SKM-1 (cell line): ENCODE measurements at regions not wholly inside any gene's neighbourhood (a gene's known extent, or its start where the extent isn't known, plus 50 kb on each side); places are given as distances from the start of the nearest gene placed in this dataset.
"Not testable (repeated sequence)": the region's sequence is repeated elsewhere in the genome, so short reads cannot be mapped to it uniquely, and the experiment has no call there.

Source experiments
- DNase-seq: peaks from one replicate; lab custom pipeline; 2025; ENCODE audit not compliant: unreplicated experiment; lab: John Stamatoyannopoulos, UW

DNA sequence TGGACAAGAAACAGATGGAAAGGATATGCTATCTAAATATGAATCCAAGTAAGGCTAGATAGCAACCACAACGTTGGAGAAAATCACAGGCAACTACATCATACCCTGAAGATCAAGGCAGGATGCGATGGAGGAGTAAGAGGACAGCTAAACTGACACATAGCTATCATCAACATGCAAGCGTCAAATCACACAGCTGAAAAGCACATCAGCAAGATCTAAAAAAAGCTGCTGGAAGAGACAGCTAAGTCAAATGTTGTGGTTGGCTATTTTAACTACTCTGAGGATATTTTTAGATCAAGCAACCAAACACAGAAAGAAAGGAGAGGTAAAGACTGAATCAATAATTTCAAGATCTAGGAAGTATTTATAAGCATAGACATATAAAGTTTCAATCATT lies 466.9 kb downstream of the BRD1 start:
- no peak for DNase-seq

DNA sequence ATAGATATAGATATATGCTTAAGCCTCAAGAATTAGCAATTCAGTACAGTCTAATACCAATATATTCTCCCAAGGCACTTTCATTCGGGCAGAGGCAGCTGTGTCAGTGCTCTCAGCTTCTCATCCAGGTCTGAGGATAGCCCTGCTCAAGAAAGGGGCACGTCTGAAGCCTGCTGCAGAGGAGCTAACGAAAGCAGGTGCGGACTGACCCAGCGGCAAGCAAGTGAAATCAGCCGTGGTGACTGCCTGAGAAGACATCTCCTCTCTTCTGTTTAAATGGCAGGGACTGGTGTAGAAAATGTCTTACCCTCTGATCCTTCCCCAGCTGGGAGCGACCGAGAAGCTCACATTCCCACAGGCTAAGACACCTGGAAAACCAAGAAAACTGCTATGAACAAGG lies 468.6 kb downstream of the BRD1 start:
- no peak for DNase-seq

DNA sequence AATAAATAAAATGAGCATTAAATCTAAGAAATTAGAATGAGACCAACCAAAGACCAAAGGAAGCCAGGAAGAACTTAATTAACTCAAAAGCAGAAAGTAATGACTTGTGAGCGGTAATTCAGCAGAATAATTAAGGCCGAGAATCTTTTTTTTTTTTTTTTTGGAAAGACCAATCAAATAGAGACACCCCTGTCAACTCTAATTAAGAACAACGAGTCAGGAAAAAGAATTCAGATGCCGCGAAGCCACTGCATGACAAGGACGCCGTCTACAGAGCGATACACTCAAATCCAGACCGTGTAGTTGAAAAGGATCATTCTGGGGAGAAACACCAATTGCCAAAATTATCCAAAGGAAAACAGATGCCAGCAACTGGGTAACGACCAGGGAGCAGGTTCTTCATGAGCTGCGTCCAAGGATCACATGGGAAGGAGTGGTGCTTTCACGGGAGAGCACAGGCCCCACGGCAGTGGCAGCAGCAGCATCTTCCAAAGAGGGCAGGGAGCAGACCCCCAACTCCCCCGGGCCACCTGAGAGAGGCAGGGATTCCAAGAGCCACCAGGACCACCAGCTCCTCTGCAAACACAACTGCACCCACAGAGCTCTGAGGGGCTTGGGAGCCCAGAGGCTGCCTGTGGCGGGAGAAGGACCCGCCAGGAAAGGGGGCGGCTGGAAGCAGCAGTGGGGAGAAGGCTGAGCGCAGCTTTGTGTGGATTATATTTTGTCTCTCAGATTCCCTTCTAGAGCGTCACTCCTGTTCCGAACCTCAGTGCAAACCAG lies 469.8 kb downstream of the BRD1 start:
- no peak for DNase-seq

DNA sequence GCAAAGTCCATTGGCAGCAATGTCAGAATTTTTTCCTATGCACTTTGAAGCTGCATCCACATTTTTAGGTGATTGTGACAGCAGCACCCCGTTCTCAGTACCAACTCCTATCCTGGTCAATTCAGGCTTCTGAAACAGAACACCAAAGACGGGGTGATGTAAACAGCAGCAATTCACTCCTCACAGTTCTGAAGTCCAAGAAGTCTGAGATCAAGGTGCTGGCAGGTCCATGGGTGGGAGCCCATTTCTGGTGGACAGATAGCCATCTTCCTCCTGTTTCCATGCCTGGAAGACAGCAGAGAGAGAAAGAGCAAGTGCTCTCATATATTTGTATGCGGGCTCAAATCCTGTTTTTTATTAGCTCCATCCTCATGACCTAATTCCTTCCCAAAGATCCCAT lies 471.2 kb downstream of the BRD1 start:
- no peak for DNase-seq

DNA sequence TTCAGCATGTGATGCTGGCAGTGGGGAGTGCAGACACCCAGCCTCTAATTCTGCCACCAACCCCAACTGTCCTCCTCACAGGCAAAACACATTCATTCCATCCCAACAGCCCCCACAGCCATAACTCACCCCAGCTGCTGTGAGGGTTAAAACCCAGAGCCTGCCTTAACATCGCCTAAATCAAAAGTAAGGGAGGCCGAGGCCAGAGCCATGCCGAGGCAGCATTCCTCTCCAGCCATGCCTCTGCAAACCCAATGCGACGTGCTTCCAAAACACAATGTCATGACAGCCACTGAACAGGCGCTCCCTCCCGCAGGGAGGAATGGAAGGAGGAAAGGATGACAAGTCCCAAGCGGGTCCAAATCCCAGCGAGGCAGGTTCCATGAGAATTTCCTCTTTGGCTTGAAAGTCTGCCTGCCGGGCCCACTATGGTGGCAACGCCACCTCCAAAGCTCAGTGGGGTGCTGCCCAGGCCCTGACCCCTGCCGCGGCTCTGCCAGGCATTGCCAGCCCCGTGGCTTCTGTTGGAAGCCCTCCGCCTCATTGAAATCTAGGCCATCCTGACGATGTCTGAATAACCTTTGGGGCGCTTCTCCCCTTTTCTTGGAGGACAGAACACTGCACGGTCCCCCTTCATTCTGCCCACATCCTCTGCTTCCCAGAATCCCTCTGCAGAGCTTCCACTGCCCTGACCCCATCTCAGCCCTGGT lies 472.3 kb downstream of the BRD1 start:
- no peak for DNase-seq

GRCh38 chr22:49354516-49355210 lies 473.0 kb downstream of the BRD1 start:
- DNase-seq: no peak

- DNase-seq: no peak
Observed at GRCh38 chr22:49353235-49353634, 474.4 kb downstream of the BRD1 start.

GRCh38 chr22:49352361-49353169 lies 475.1 kb downstream of the BRD1 start:
- DNase-seq: no peak

DNA sequence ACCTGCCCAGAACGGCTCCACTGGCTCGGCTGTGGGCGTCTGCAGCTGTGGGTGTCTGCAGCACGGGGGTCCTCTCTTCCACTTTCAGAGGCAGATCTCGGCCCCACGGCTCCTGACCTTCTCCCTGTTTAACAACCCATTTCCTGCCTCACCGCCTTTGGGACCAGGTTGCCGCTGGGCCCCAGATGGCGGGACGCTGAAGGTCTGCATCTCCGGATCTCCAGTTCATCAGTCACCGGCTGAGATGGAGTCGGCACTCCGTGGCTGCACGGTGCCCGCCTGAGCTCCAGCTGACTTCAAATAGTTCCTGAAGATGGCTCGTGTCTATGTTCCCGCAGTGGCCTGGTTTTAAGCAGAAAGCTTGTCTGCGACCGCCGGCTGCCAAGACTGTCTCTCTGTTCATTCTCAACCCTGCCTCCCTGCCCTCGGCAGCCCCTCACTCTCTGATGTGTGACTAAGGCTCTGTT lies 475.9 kb downstream of the BRD1 start:
- DNase-seq: no peak

DNA sequence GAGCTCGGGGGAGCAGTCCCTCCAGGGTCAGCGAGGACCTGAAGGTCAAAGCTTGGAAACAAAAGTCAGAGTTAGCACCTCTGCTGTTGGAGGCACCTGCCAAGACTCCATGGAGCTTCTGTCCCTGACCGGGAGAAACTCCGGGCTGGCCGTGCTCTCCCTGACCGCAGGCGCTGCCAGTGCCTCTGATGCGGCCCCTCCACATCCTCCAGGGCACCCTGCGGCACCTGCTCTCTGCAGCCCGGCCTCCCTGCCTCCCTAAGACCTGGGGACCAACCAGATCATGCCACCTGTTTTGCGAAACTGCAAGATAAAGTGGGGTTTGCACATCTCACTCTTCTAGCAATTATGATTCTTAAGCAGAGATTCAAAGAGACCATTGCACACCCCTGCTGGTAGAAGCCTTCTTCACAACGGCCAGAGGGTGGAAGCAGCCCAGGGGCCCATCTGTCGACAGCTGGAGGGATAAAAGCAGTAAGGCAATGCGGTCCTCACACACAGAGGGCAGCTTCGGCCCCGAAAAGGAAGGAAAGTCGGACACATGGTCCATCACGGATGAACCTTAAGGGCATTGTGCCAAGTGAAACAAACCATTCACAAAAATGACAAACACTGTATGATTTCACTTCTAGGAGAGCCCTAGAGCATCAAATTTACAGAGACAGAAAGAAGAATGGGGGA lies 477.1 kb downstream of the BRD1 start:
- DNase-seq: no peak

DNA sequence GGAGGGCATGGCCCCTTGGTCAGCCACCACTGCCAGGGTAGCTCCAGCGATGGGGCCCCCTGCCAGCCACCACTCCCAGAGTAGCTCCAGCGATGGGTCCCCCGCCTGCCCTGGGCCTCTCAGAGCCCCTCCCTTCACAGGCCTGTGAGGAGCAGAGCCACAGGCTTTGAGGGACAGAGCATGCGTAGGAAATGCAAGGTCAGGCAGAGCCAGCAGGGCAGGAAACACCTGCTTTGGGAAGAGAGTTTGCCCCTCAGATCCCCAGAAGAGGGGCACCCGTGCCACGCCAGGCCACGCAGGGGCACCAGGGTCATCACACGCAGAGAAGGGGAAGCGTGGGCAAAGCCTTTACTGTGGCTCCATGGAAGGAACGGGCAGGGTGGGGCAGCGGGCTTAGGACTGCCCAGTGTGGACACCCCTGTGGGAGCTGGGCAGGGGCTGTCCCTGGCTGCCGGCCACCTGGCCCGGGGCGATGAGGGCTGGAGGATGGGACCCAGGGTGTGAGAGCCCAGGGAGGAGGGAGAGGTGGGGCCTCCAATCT lies 477.8 kb downstream of the BRD1 start:
- DNase-seq: no peak

- DNase-seq: no peak
Observed at GRCh38 chr22:49349181-49349835, 478.4 kb downstream of the BRD1 start.

- no peak for DNase-seq
Observed at GRCh38 chr22:49348631-49349030, 479.0 kb downstream of the BRD1 start.

DNA sequence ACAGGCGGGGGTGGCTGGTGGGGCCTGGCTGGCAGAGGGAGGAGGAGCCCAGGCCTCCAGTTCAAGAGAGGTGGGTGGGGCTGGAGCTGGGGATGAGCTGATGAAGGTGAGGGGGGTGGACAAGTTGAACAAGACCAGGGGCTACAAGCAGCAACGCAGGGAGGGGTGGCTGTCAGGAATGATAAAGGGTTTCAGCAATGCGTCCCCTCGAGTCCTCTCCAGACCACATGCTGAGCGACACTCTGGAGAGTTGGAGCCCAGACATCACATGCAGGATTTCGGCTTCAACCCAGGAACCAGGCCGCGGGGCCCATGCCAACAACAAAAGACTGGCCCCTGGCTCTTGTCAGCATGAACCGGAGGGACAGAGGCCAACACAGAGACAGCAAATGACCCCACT lies 480.3 kb downstream of the BRD1 start:
- DNase-seq: no peak

DNA sequence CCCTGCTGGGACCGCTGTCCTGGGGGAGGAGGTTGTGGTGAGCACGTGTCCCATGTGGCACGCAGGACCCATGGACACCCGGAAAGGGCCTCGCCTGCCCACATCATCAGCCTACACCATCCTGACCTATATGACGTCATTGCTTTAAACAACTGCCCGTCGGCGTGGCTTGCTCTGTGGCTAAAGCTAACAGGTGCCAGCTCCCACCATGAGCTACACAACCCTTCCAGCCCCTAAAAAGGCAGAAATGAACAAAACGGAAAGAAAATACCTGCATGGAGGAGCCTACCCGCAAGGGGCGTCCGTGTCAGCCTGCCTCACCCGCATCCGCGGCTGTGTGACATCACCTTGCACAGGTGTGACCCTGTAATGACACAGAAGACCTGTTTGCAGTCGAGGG lies 481.8 kb downstream of the BRD1 start:
- DNase-seq: no peak

- no peak for DNase-seq
Observed at GRCh38 chr22:49344656-49345055, 483.0 kb downstream of the BRD1 start.

GRCh38 chr22:49344161-49344560 lies 483.5 kb downstream of the BRD1 start:
- no peak for DNase-seq

GRCh38 chr22:49340406-49340805 lies 487.3 kb downstream of the BRD1 start:
- no peak for DNase-seq

GRCh38 chr22:49336483-49336882 lies 491.2 kb downstream of the BRD1 start:
- not testable (repeated sequence) for DNase-seq

GRCh38 chr22:49334976-49335375 lies 492.7 kb downstream of the BRD1 start:
- no peak for DNase-seq
